Endothelial cell (in vitro differentiated cells): ENCODE measurements at regions not wholly inside any gene's neighbourhood (a gene's known extent, or its start where the extent isn't known, plus 50 kb on each side); places are given as distances from the start of the nearest gene placed in this dataset.

Source experiments
- DNase-seq: peaks from one replicate; pipeline ENCODE4 v3.0.0; 2021; ENCODE audit warnings: low spot score
- H3K27ac Mint-ChIP-seq: one replicate; pipeline ENCODE4 v1.8.0; 2021; ENCODE audit warnings: mixed read lengths, inconsistent platforms; ENCODE audit not compliant: unreplicated experiment
- H3K27me3 Mint-ChIP-seq: one replicate; pipeline ENCODE4 v1.8.0; 2021; ENCODE audit warnings: mild to moderate bottlenecking, moderate library complexity, mixed read lengths, inconsistent platforms; ENCODE audit not compliant: unreplicated experiment
- H3K36me3 Mint-ChIP-seq: one replicate; pipeline ENCODE4 v1.8.0; 2021; ENCODE audit warnings: mild to moderate bottlenecking, low read depth, mixed read lengths, inconsistent platforms; ENCODE audit not compliant: unreplicated experiment
- H3K4me1 Mint-ChIP-seq: one replicate; pipeline ENCODE4 v1.8.0; 2021; ENCODE audit warnings: mild to moderate bottlenecking, mixed read lengths, inconsistent platforms; ENCODE audit not compliant: unreplicated experiment
- H3K4me3 Mint-ChIP-seq: one replicate; pipeline ENCODE4 v1.8.0; 2021; ENCODE audit warnings: mild to moderate bottlenecking, mixed read lengths, inconsistent platforms; ENCODE audit not compliant: unreplicated experiment
- H3K9me3 Mint-ChIP-seq: one replicate; pipeline ENCODE4 v1.8.0; 2021; ENCODE audit warnings: mixed read lengths, inconsistent platforms; ENCODE audit not compliant: unreplicated experiment
- TF ChIP-seq, protein P1 (sequence below): fragments of 200-600 bp; sonication (generic); IDR thresholded peaks from one replicate; pipeline ENCODE4 v1.5.0; 2021; ENCODE audit warnings: antibody characterized with exemption; ENCODE audit not compliant: unreplicated experiment

DNA sequence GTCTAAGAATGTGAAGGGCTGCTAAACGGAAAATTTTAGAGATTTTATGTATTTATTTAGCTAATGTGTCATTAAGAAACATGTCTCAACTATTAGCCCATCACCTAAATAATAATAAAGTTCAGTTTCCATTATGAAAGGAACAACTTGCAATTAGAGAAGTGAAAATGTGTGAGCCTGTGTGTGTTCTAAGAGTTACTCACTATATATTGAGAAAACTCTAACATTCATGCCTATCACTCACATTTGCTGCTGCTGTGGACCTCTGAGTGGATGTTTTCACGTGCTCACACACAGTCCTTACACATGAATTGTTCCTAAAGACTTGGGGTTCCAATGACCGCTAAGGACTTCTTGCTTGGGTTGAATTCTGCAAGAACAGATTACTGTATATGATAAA is 364.0 kb downstream of the TMA16 start:
- Mint-ChIP-seq H3K27ac (no peak overlapping the region), H3K9me3 (no peaks in the 10 kb centered on the region), H3K4me3 (no peak overlapping the region), H3K27me3 (no peaks in the 10 kb centered on the region), H3K36me3 (no peaks in the 10 kb centered on the region), H3K4me1 (no peaks in the 10 kb centered on the region)
- TF ChIP-seq, protein P1, sequence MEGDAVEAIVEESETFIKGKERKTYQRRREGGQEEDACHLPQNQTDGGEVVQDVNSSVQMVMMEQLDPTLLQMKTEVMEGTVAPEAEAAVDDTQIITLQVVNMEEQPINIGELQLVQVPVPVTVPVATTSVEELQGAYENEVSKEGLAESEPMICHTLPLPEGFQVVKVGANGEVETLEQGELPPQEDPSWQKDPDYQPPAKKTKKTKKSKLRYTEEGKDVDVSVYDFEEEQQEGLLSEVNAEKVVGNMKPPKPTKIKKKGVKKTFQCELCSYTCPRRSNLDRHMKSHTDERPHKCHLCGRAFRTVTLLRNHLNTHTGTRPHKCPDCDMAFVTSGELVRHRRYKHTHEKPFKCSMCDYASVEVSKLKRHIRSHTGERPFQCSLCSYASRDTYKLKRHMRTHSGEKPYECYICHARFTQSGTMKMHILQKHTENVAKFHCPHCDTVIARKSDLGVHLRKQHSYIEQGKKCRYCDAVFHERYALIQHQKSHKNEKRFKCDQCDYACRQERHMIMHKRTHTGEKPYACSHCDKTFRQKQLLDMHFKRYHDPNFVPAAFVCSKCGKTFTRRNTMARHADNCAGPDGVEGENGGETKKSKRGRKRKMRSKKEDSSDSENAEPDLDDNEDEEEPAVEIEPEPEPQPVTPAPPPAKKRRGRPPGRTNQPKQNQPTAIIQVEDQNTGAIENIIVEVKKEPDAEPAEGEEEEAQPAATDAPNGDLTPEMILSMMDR, result no peak
- DNase-seq, result no peak

DNA sequence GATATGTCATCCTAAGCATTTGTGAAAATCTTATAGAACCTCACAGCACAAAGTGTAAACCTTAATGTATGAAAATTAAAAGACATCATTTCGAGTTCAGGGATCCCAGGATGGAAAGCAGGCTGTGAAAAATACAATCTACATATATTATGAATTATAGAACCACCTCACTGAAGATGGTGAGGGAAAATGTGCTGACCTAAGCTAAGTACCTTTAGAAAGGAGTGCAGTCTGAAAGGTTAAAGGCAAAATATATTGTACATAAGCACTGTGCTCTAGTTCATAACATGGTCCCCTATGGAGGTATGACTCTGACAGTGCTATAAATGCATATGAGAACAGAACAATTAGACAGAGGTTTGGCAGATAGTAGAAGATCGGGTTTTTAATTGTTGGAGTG is 368.6 kb downstream of the TMA16 start:
- Mint-ChIP-seq H3K36me3 (no peaks in the 10 kb centered on the region), H3K9me3 (no peaks in the 10 kb centered on the region), H3K4me3 (no peak overlapping the region), H3K27ac (no peak overlapping the region), H3K4me1 (no peaks in the 10 kb centered on the region), H3K27me3 (no peaks in the 10 kb centered on the region)
- no peak for DNase-seq
- TF ChIP-seq, protein P1, result no peak

DNA sequence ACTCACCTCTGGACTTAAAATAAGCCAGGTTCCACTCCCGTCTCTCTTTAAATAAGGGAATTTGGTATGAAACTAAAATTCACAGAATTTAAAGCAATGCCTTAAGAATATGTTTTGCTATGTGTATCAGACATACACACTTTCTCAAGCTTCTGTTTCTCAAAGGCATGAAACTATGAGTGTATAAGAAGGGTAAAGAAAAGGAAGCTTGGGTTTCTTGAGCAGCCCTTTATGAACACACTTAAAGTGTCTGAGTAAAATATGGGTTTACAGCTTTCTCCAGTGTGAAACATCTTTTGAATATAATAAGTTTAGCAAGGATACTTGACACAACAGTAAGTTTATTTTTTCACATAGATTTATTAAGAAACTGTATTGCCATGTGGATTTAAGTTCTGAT is 370.5 kb downstream of the TMA16 start:
- Mint-ChIP-seq H3K27me3 (no peaks in the 10 kb centered on the region), H3K36me3 (no peaks in the 10 kb centered on the region), H3K9me3 (no peaks in the 10 kb centered on the region), H3K4me3 (no peak overlapping the region), H3K4me1 (no peaks in the 10 kb centered on the region), H3K27ac (no peak overlapping the region)
- TF ChIP-seq, protein P1, result no peak
- DNase-seq, result no peak

DNA sequence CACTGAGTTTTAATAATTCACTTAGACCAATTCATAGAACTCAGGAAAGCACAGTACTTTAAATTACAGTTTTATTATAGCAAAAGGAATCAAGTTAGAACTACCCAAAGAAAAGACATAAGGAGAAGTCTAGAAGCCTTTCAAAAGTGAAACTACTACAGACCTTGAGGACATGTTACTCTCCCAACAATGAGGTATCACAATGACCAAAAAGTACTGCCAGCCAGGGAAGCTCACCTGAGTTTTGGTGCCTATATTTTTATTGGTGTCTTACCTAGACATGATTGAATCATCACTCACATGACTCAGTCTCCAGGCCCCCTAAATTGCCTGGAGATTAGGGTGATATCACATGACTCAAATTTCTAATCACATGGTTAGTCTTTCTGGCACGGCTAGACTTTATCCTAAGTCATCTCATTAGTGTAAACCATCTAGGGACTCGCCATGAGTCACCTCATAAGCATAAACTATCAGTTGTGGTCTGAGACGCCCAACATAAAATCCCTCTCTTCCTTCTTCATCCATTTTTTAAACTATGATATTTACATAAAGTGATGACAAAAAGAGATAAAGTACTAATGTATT is 372.3 kb downstream of the TMA16 start:
- Mint-ChIP-seq H3K4me1 (no peaks in the 10 kb centered on the region), H3K4me3 (no peak overlapping the region), H3K27ac (no peak overlapping the region), H3K27me3 (no peaks in the 10 kb centered on the region), H3K9me3 (no peaks in the 10 kb centered on the region), H3K36me3 (no peaks in the 10 kb centered on the region)
- TF ChIP-seq, protein P1, result no peak
- DNase-seq, result no peak

DNA sequence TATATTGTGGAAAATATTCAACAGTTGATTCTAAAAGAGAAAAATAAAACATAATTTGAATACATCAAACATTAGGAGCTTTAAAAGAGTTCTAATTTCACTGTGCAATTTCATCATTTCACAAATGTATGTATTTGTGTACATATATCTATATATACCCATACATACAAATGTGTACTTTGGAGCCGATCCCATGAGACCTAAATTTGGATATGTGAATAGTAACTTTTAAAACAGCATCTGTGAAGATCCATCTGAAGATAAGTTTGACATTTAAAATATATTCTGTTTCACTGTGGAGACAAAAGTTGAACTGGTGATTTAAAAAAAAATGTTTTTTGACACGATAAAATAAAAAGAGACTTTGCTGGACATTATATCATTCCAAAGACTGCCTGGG is 374.0 kb downstream of the TMA16 start:
- no peak overlapping the region for H3K4me3 Mint-ChIP-seq
- TF ChIP-seq, protein P1, result no peak
- H3K4me1 Mint-ChIP-seq, result peaks cover 3% of the 10 kb centered on the region
- no peaks in the 10 kb centered on the region for H3K36me3 Mint-ChIP-seq
- H3K27ac Mint-ChIP-seq, result no peak overlapping the region
- H3K27me3 Mint-ChIP-seq, result no peaks in the 10 kb centered on the region
- DNase-seq, result no peak
- H3K9me3 Mint-ChIP-seq, result no peaks in the 10 kb centered on the region
